GM12878 (cell line): ENCODE measurements at regions not wholly inside any gene's neighbourhood (a gene's known extent, or its start where the extent isn't known, plus 50 kb on each side); places are given as distances from the start of the nearest gene placed in this dataset.

Source experiments
- ATAC-seq: fragments of 200-7000 bp; cut with Tn5 transposase; 3 replicates; pipeline ENCODE4 v1.9.1; 2020; ENCODE audit warnings: mild to moderate bottlenecking, moderate library complexity
- BruUV-seq: library from RNA; stranded (reverse); fragments of 400-500 nt; replicated peaks from 2 replicates; lab custom pipeline; 2021; lab: Mats Ljungman, UMichigan
- CTCF ChIA-PET: fragments of 300-600 bp; sonication (Branson Sonifier 250); formaldehyde crosslinking; extraction: SDS; loops from one replicate; lab custom pipeline; 2021; ENCODE audit warnings: inconsistent platforms; lab: Yijun Ruan, JAX
- POLR2A ChIA-PET: fragments of 350-600 bp; formaldehyde crosslinking; extraction: SDS; loops from one replicate; lab custom pipeline; 2021; ENCODE audit warnings: inconsistent platforms; lab: Charles Lee
- RAD21 ChIA-PET: fragments of 300-600 bp; sonication (Branson Sonifier 250); formaldehyde crosslinking; loops from one replicate; lab custom pipeline; 2023; ENCODE audit warnings: antibody characterized with exemption; ENCODE audit not compliant: unreplicated experiment; lab: Charles Lee
- SMC1A ChIA-PET: fragments of 300-600 bp; sonication (Branson Sonifier 250); formaldehyde crosslinking; loops from one replicate; lab custom pipeline; 2023; ENCODE audit not compliant: unreplicated experiment, uncharacterized antibody; lab: Charles Lee
- DNase-seq: peaks from one replicate; pipeline ENCODE4 v3.0.0-alpha.2; 2011; ENCODE audit warnings: low read depth, low spot score
- FAIRE-seq: peaks from 3 replicates; lab custom pipeline; 2011; peaks lifted over from hg19 to GRCh38; lab: Jason Lieb, UNC
- H2AFZ ChIP-seq: 2 replicates; pipeline ENCODE4 v1.6.0; 2011; ENCODE audit warnings: low read depth, low read length, control low read depth; ENCODE audit not compliant: control insufficient read depth
- H3K27ac ChIP-seq: 2 replicates; pipeline ENCODE4 v1.5.1; 2011; ENCODE audit warnings: control low read depth; ENCODE audit not compliant: control insufficient read depth, insufficient read depth
- H3K27me3 ChIP-seq, 2 experiments: replicated peaks in 1 of 2; 2 replicates each; pipeline versions ENCODE4 v1.6.0 to v1.6.1; 2011; ENCODE audit warnings: low read length in 1 of 2; ENCODE audit not compliant: control insufficient read depth in 2 of 2, insufficient read depth in 2 of 2
- H3K36me3 ChIP-seq, 2 experiments: 2 replicates each; pipeline ENCODE4 v1.5.1; 2011; ENCODE audit warnings: low read length in 1 of 2; ENCODE audit not compliant: control insufficient read depth in 2 of 2, insufficient read depth in 2 of 2
- H3K4me1 ChIP-seq: 2 replicates; pipeline ENCODE4 v1.6.1; 2011; ENCODE audit warnings: mild to moderate bottlenecking, low read length, moderate library complexity, mixed read lengths; ENCODE audit not compliant: control insufficient read depth, insufficient read depth
- H3K4me2 ChIP-seq: 2 replicates; pipeline ENCODE4 v1.6.0; 2011; ENCODE audit warnings: control low read depth; ENCODE audit not compliant: control insufficient read depth, insufficient read depth
- H3K4me3 ChIP-seq: fragments of 200-600 bp; sonication (generic); 2 replicates; pipeline ENCODE4 v1.5.1; 2016
- H3K79me2 ChIP-seq: 2 replicates; pipeline ENCODE4 v1.6.0; 2011; ENCODE audit warnings: low read length; ENCODE audit not compliant: control insufficient read depth, insufficient read depth
- H3K9ac ChIP-seq: 2 replicates; pipeline ENCODE4 v1.8.0; 2011; ENCODE audit warnings: low read length, control low read depth, mixed read lengths; ENCODE audit not compliant: control insufficient read depth, insufficient read depth
- H3K9me3 ChIP-seq: replicated peaks from 3 replicates; pipeline ENCODE4 v1.5.1; 2011; ENCODE audit warnings: mild to moderate bottlenecking, low read length; ENCODE audit not compliant: control insufficient read depth, insufficient read depth
- H4K20me1 ChIP-seq: 2 replicates; pipeline ENCODE4 v1.6.0; 2011; ENCODE audit not compliant: control insufficient read depth, insufficient read depth
- BMI1 ChIP-seq: fragments of 450-650 bp; IDR thresholded peaks from 2 replicates; pipeline ENCODE4 v1.6.1; 2016; ENCODE audit warnings: mild to moderate bottlenecking, moderate library complexity, borderline replicate concordance
- CREB1 ChIP-seq: IDR thresholded peaks from 2 replicates; pipeline ENCODE4 v1.6.1; 2012; ENCODE audit warnings: low read depth, mild to moderate bottlenecking, inconsistent platforms
- FOS ChIP-seq: IDR thresholded peaks from 3 replicates; pipeline ENCODE4 v1.6.1; 2011; ENCODE audit warnings: borderline replicate concordance; ENCODE audit not compliant: insufficient read length; ENCODE audit errors: extremely low read depth
- FOXM1 ChIP-seq: IDR thresholded peaks from 2 replicates; pipeline ENCODE4 v1.6.1; 2012; ENCODE audit warnings: low read depth, mild to moderate bottlenecking, inconsistent platforms, low read length, moderate library complexity
- MTA3 ChIP-seq: IDR thresholded peaks from 2 replicates; pipeline ENCODE4 v1.6.1; 2012; ENCODE audit warnings: low read length, inconsistent platforms, borderline replicate concordance
- RBBP5 ChIP-seq: fragments of 200-600 bp; sonication (generic); conservative IDR thresholded peaks from 2 replicates; pipeline ENCODE4 v1.6.1; 2016
- RUNX3 ChIP-seq: IDR thresholded peaks from 2 replicates; pipeline ENCODE4 v1.6.1; 2012; ENCODE audit warnings: low read length, inconsistent platforms
- SIN3A ChIP-seq: IDR thresholded peaks from 2 replicates; pipeline ENCODE4 v1.6.1; 2012; ENCODE audit warnings: low read depth, low read length, improper control_type of control experiment
- SUPT20H ChIP-seq: IDR thresholded peaks from 2 replicates; pipeline ENCODE4 v1.6.1; 2011; ENCODE audit warnings: low read depth, mild to moderate bottlenecking, low read length, moderate library complexity, borderline replicate concordance; ENCODE audit not compliant: control insufficient read depth
- TCF7 ChIP-seq: IDR thresholded peaks from 2 replicates; pipeline ENCODE4 v1.6.1; 2014; ENCODE audit warnings: antibody characterized with exemption, borderline replicate concordance
- USF2 ChIP-seq: IDR thresholded peaks from 2 replicates; pipeline ENCODE4 v1.6.1; 2011; ENCODE audit warnings: low read depth, low read length, improper control_type of control experiment, borderline replicate concordance
- YY1 ChIP-seq: IDR thresholded peaks from 2 replicates; pipeline ENCODE4 v1.6.1; 2011; ENCODE audit warnings: low read depth, mild to moderate bottlenecking, low read length
- ZBED1 ChIP-seq: IDR thresholded peaks from 2 replicates; pipeline ENCODE4 v1.6.1; 2016; ENCODE audit warnings: borderline replicate concordance
- ZNF24 ChIP-seq: fragments of 450-650 bp; IDR thresholded peaks from 2 replicates; pipeline ENCODE4 v1.6.1; 2017; ENCODE audit warnings: antibody characterized with exemption, mild to moderate bottlenecking
- WGBS: methylation state at CpG from one replicate; pipeline ENCODE4 v1.1.6; 2016; ENCODE audit warnings: low lambda C conversion rate; ENCODE audit not compliant: insufficient replicate concordance, insufficient coverage; ENCODE audit errors: missing lambda C conversion rate; 5-methylcytosine and 5-hydroxymethylcytosine counted together
- in situ Hi-C: fragments of 300-500 bp; cut with MboI; formaldehyde crosslinking; loops from 9 replicates; pipeline ENCODE4 v1.14.3; 2018; ENCODE audit warnings: mixed read lengths
- intact Hi-C: fragments of 100-400 bp; cut with micrococcal nuclease; formaldehyde crosslinking; loops from one replicate; pipeline ENCODE4 v1.14.2; 2022; ENCODE audit not compliant: unreplicated experiment
- TF ChIP-seq, protein P1 (sequence below): fragments of 450-650 bp; IDR thresholded peaks from 2 replicates; pipeline ENCODE4 v1.6.1; 2017; ENCODE audit warnings: mild to moderate bottlenecking, low read depth, inconsistent platforms; ENCODE audit not compliant: poor library complexity, severe bottlenecking
- TF ChIP-seq, protein P2 (sequence below): IDR thresholded peaks from 2 replicates; pipeline ENCODE4 v1.6.1; 2011; ENCODE audit warnings: low read depth, mild to moderate bottlenecking, low read length, moderate library complexity, borderline replicate concordance; ENCODE audit errors: extremely low read depth

DNA sequence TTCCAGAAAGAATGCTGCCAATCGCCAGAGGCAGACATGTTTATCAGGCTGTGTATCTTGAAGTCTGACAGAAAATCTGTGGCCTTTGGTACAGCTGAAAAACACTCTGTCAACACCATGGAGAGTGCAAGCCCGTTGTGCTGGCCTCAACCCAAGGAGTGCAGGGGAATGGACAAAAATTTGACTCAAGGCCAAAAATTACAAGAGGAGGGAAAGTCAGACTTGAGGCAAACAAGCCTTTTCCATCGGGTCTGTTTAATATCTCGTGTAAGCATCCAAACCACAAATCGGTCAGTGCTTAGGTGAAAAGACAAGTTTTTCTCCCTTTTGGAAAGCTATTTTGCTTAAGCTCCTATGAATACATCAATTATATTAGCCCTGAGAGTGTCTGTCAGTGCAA, 305.3 kb upstream of the NFE2L3 start:
- RAD21 ChIA-PET = no interaction called here
- Histone ChIP-seq H3K9me3 (no peaks in the 10 kb centered on the region), H3K27me3 (peaks cover under 1% of the 10 kb centered on the region in 2 experiments), H3K36me3 (no peaks in the 10 kb centered on the region), H3K9ac (no peak overlapping the region), H2AFZ (no peak overlapping the region), H3K4me3 (no peak overlapping the region), H3K4me2 (no peak overlapping the region), H4K20me1 (no peaks in the 10 kb centered on the region), H3K27ac (no peak overlapping the region), H3K4me1 (no peaks in the 10 kb centered on the region), H3K79me2 (no peaks in the 10 kb centered on the region)
- SMC1A ChIA-PET = interaction anchor here (0.8 kb wide), 1 partner anchor 587 kb away, joined by 3 read pairs; no protein-coding TSS in a partner anchor
- FAIRE-seq = no peak
- no peak for DNase-seq
- CTCF ChIA-PET = interaction anchor here (1.4 kb wide), 1 partner anchor 455 kb away, joined by 3 read pairs; no protein-coding TSS in a partner anchor
- in situ Hi-C loops = no loop called here
- TF ChIP-seq SIN3A (no peak), TCF7 (no peak), ZNF24 (no peak), USF2 (no peak), MTA3 (no peak), ZBED1 (no peak), RBBP5 (no peak), FOS (no peak), RUNX3 (no peak), CREB1 (no peak), BMI1 (no peak), FOXM1 (no peak), SUPT20H (no peak), YY1 (no peak)
- TF ChIP-seq, protein P1, sequence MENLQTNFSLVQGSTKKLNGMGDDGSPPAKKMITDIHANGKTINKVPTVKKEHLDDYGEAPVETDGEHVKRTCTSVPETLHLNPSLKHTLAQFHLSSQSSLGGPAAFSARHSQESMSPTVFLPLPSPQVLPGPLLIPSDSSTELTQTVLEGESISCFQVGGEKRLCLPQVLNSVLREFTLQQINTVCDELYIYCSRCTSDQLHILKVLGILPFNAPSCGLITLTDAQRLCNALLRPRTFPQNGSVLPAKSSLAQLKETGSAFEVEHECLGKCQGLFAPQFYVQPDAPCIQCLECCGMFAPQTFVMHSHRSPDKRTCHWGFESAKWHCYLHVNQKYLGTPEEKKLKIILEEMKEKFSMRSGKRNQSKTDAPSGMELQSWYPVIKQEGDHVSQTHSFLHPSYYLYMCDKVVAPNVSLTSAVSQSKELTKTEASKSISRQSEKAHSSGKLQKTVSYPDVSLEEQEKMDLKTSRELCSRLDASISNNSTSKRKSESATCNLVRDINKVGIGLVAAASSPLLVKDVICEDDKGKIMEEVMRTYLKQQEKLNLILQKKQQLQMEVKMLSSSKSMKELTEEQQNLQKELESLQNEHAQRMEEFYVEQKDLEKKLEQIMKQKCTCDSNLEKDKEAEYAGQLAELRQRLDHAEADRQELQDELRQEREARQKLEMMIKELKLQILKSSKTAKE = no peak
- TF ChIP-seq, protein P2, sequence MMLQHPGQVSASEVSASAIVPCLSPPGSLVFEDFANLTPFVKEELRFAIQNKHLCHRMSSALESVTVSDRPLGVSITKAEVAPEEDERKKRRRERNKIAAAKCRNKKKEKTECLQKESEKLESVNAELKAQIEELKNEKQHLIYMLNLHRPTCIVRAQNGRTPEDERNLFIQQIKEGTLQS = no peak
- intact Hi-C loops = no loop called here
- no peak for ATAC-seq
- 29% methylated on average over 5 of the region's 5 CpGs for WGBS
- no TSS peak for BruUV-seq
- POLR2A ChIA-PET = no interaction called here
